ENCODE measurements at regions not wholly inside any gene's neighbourhood (a gene's known extent, or its start where the extent isn't known, plus 50 kb on each side); places are given as distances from the start of the nearest gene placed in this dataset.
A peak's percentile ranks its signal among the peaks of the same experiment; 100 is the strongest.

- DNase-seq (ENCODE audit: low spot score): no peak
Measured at GRCh38 chr20:6693178-6693807, 74.2 kb upstream of the BMP2 start.

GRCh38 chr20:6692566-6693173 is 74.8 kb upstream of the BMP2 start:
- DNase-seq (ENCODE audit: low spot score): no peak

GRCh38 chr20:6691516-6691915 is 76.0 kb upstream of the BMP2 start:
- DNase-seq (ENCODE audit: low spot score): no peak

GRCh38 chr20:6689339-6689973 is 78.0 kb upstream of the BMP2 start:
- DNase-seq (ENCODE audit: low spot score): no peak

- DNase-seq (ENCODE audit: low spot score): no peak
Measured at GRCh38 chr20:6686171-6686570, 81.3 kb upstream of the BMP2 start.

GRCh38 chr20:6685626-6686025 is 81.9 kb upstream of the BMP2 start:
- DNase-seq (ENCODE audit: low spot score): no peak

DNA sequence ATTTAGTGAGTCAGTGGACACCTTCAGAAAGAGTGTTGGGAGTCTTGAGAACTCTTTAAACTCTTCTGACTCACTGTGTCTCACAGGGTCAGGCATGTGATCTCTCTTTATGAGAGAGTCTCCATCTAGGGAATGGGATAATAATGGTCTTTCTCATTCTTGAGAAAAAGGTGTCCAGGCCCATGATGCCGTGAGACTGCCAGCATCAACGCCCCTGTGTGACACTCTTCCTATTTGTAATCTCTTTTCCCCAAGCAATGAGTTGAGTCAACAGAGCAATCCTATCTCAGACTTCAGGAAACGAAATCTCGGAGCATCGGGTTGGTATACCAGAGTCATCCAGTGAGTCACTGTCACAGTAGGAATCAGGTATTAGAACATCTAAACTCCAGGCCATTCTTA is 82.3 kb upstream of the BMP2 start:
- no peak for DNase-seq (ENCODE audit: low spot score)

GRCh38 chr20:6683021-6683977 is 84.2 kb upstream of the BMP2 start:
- no peak for DNase-seq (ENCODE audit: low spot score)

- DNase-seq (ENCODE audit: low spot score): no peak
Measured at GRCh38 chr20:6680854-6681253, 86.6 kb upstream of the BMP2 start.

- no peak for DNase-seq (ENCODE audit: low spot score)
Measured at GRCh38 chr20:6680441-6680840, 87.0 kb upstream of the BMP2 start.

DNA sequence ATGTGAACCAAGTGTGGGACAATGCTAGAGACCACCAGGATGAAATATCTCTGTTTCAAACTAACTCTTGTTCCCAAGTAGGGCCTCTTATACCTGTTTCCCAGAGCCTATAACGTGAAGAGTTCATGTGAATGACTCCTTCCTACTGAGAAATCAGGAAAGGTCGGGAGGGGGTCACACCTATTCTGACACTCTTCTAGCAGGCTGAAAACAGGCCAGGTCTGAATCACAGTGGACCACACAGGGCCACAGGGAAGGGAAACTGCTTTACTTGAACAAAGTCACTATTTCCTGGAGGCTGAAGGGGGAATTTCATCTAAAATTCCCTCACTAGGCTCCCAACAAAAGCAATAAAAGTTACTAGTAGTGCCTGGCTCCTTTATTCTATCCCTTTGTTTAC is 88.4 kb upstream of the BMP2 start:
- DNase-seq (ENCODE audit: low spot score): no peak

- no peak for DNase-seq (ENCODE audit: low spot score)
Measured at GRCh38 chr20:6678101-6678500, 89.4 kb upstream of the BMP2 start.

GRCh38 chr20:6674831-6675230 is 92.7 kb upstream of the BMP2 start:
- DNase-seq (ENCODE audit: low spot score): no peak

DNA sequence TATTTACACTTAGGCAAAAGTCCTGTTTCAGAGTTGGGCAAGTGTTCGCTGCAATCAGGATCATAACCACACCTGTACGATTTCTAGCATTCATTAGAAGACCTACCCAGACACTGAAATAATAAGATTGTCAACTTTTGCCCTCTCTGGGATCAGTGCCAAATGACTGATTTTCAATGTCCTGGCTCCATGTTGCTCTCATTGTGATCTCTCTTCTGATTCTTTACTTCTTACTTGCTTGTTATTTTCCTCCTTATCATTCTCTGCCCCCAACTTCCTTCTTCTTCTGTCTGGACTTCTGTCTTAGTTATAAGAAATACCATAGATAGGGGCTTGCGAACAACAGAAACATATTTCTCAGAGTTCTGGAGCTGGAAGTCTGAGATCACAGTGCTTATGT is 94.4 kb upstream of the BMP2 start:
- no peak for DNase-seq (ENCODE audit: low spot score)

GRCh38 chr20:6671829-6672228 is 95.7 kb upstream of the BMP2 start:
- DNase-seq (ENCODE audit: low spot score): no peak

DNA sequence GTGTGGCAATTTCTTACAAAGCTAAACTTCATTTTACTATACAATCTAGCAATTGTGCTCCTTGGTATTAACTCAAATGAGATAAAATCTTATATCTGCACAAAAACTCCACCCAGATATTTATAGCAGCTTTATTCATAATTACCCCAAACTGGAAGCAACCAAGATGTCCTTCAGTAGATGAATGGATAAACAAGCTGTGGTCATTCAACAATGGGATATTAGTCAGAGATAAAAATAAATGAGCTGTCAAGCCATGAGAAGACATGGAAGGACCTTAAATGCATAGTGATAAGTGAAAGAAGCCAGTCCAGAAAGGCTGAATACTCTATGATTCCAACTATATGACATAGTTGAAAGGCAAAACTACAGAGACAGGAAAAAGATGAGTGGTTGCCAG is 98.9 kb upstream of the BMP2 start:
- DNase-seq (ENCODE audit: low spot score): no peak

DNA sequence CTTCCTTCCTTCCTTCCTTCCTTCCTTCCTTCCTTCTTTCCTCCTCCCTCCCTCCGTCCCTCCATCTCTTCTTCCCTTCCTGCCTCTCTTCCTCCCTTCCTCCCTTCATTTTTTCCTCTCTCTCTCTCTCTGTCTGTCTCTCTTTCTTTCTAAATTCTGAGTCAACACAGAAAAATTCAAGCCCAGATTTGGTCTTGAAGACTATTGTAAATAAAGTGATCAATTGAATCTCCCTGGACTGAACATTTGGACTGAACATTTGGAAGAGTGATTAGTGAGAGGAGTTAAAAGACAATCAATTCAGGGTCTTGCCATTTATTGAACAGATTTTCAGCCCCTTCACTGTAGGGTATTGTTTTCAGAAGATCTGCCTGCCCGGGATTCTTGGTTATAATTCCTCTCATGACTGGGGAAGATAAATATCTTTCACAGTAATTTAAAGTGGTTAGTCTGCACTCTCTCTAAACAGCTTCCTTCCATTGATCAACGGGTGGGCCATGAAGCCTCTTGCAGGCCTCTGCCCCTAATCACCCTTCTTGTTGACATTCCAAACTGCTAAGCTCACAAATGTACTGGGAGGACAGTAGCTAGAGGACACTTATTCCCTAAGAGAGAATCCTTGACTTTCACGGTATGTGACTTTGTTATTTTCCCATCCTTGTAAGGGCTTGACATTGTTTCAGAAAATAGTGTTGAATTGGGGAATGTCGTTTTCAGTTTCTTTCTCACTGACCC is 101.7 kb upstream of the BMP2 start:
- peak; percentile 10 for DNase-seq (ENCODE audit: low spot score)

DNA sequence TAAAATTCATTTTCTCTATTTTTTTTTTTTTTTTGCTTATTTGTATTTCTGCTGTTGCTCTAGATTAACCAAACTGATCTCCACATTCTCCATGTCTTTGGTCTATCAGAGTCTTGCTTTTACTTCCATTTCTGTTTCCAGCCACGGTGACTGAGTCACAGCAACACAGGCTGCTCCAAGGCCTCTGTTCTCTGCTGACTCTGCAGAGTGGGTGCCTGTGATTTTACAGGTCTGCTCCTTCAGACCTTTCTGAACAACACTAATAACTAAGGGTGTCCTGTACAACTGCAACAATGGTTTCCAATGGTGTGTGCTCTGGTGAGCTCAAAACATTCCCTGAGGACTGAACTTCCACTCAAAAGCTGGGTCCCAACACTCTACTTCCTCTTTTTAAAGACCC is 102.3 kb upstream of the BMP2 start:
- no peak for DNase-seq (ENCODE audit: low spot score)

GRCh38 chr20:6664574-6664973 is 102.9 kb upstream of the BMP2 start:
- no peak for DNase-seq (ENCODE audit: low spot score)

DNA sequence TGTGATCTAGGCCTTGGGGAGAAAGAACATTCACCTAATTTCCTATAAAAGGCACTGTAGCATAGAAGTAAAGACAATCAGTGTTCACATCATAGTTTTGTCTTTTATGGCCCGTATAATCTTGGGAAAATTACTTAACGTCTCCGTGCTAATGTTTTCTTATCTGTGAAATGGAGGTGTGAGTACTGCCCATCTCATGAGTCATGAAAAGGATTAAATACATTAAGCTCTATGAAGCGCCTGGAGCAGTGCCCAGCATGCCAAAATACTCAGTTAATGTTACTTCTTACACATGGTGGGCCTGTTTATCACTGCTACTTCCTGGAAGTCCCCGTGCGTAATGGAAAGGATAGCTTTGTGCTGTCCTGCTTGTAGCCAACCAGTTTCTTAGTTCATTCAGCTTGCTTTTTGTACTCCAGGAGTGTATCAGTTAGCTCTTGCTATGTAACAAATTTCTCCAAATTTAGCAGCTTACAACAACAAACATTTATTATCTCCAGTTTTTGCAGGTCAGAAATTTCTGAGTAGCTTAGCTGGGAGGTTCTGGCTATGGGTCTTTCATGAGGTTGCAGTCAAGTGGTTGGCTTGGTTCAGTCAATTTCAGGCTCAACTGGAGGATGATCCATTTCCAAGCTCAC is 103.6 kb upstream of the BMP2 start:
- no peak for DNase-seq (ENCODE audit: low spot score)

- no peak for DNase-seq (ENCODE audit: low spot score)
Measured at GRCh38 chr20:6663104-6663503, 104.4 kb upstream of the BMP2 start.

Data from AG20443 (cell line).